NCI-H128 (cell line): ENCODE measurements at regions not wholly inside any gene's neighbourhood (a gene's known extent, or its start where the extent isn't known, plus 50 kb on each side); places are given as distances from the start of the nearest gene placed in this dataset.
"Not testable (repeated sequence)": the region's sequence is repeated elsewhere in the genome, so short reads cannot be mapped to it uniquely, and the experiment has no call there.

Experiments used
- DNase-seq: peaks from one replicate; lab custom pipeline; 2025; ENCODE audit not compliant: unreplicated experiment; lab: John Stamatoyannopoulos, UW

- no peak for DNase-seq
Measured at GRCh38 chr3:23113455-23114171, 89.5 kb upstream of the UBE2E2 start.

GRCh38 chr3:23114432-23114831, 88.7 kb upstream of the UBE2E2 start:
- DNase-seq = no peak

DNA sequence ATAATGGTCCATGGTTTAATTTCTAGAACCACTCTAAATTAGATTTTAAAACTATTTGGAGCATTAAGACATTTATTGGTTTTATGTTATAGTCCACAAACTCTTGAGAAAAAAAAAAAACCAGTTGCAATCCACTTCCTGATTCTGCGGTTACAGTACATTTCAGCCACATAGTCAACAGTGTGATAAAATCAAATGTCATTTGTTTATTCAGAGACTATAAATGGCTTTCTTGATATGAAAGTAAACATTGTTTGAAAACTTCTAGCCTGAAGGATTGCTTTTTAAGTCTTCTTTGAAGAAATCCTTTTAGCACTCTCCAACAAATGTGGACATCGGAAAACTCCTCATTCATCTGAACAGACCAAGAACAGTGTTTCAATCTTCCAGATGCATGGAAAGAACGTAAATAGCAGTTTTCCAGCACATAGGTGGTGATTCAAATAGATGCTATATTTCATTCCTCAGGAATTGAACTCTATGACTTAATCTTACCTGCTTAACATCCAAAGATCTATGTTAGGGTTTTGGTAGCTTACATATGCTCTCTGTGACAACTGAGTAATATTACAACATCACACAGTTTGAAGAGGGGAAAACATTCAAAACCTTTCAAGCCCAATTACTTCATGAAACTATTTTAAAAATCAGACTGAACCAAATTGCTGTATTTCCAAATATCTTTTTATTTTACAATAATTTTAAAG, 87.8 kb upstream of the UBE2E2 start:
- no peak for DNase-seq

DNA sequence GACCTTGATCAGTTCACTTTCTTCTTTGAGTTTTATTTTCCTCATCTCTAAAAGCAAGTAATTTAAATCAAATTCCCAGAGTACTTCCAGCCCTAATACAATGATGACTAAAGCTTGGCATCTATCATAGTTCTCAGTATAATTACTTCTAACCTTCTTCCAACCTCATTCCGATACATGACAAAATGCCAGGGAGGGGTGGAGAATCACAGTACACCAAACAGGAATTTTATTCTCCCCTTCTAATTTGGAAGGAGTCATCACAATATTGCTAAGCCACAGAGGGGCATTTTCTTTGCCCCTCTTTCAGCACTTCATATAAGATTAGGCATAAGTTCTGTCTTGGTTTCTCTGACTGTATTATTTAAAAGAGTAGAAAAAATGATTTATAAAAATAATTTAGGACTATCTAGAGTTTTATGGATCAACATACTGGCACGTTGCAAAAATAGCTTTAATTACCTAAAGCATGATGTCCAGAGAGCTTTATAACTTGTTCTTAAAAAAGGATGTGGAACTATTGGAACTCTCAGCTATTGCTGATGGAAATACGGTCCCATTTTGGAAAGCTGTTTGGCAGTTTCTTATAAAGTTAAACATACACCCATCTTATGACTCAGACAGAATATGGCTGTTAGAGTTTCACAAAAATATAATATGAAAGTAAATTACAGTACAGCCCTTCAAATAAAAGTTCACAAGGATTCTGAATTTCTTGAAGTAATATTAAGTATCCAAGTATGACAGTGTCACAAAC, 86.9 kb upstream of the UBE2E2 start:
- DNase-seq = no peak

DNA sequence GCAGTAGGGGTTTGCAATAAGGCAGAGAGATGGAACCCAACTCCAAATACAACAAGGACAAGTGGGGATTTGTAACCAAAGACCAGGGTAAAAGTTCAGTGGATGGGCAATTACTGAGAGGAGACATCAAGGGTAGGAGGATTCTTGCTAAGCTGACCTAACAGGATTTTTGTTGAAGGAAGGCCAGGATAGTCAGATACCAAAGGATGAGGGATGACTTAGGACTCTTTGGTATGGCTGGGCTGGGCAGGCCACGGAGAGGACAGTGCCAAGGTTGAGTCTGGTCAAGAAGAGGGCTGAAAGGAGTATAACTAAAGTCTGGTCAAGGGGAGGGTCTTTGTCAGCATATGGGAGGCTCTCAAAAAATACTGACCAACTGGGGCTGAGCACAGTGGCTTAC, 85.3 kb upstream of the UBE2E2 start:
- DNase-seq = no peak

DNA sequence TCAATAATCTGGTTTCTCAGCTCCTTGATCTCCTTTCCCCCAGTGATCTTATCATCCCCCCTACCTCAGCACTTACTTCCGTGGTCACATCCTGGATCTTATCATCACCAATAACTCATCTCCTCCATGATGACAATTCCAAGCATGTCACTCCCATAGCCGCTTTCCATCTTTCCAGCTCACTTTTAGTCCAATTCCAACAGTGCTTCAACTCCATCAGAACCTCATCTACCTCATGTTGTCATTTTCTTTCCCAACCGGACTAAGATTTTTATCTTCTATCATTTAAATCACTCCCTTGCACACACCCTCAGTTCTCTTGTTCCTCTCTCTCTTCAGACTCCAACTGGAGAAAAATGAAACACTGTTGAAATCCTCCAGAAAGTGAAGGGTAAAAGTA, 75.9 kb upstream of the UBE2E2 start:
- no peak for DNase-seq

GRCh38 chr3:23128655-23129054, 74.5 kb upstream of the UBE2E2 start:
- DNase-seq = no peak

- no peak for DNase-seq
Measured at GRCh38 chr3:23129117-23129516, 74.0 kb upstream of the UBE2E2 start.

- DNase-seq = no peak
Measured at GRCh38 chr3:23129817-23130216, 73.3 kb upstream of the UBE2E2 start.

DNA sequence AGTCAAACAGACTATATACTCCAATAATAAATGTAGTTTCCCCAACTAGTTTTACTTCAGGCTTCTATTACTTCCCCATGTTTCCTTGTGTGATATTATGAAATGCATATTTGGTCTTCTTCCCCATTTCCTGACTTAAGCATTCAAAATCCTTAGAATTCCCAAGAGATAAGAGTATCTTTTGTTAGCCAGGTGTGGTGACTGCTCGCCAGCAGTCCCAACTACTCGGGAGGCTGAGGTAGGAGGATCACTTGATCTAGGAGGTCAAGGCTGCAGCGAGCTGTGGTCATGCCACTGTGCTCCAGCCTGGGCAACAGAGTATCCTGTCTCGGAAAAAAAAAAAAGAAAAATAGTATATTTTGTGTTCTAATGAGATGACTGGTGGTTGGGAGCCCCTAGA, 72.7 kb upstream of the UBE2E2 start:
- no peak for DNase-seq

DNA sequence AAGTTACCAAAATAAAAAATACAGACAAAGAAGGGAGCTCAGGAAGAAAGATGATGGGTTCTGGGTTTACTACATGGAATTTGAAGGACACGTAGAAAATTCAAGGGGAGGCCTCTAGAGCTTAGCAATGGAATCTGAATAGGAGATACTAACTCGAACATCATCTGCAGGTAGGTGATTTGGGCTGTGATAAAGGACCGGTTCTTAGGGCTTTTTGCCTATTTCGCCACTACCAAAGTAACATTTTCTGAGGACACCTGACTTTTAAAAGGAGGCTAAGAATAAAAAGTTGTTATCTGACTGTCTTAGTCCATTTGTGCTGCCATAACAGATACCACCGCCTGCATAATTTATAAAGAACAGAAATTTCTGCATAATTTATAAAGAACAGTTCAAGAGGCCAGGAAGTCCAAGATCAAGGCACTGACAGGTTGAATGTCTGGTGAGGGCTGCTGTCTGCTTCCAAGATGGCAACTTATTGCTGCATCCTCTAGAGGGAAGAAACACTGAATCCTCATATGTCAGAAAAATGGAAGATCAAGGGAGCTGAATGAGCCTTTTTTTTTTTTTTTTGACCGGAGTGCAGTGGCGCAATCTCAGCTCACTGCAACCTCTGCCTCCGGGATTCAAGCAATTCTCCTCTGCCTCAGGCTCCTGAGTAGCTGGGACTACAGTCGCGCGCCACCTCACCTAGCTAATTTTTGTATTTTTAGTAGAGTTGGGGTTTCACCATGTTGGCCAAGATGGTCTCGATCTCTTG, 67.9 kb upstream of the UBE2E2 start:
- DNase-seq = no peak

- no peak for DNase-seq
Measured at GRCh38 chr3:23136054-23136453, 67.1 kb upstream of the UBE2E2 start.

DNA sequence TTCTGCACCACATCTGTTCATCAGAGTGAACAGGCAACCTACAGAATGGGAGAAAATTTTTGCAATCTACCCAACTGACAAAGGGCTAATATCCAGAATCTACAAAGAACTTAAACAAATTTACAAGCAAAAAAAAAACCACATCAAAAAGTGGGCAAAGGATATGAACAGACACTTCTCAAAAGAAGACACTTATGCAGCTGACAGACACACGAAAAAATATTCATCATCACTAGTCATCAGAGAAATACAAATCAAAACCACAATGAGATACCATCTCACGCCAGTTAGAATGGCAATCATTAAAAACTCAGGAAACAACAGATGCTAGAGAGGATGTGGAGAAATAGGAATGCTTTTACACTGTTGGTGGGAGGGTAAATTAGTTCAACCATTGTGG, 59.1 kb upstream of the UBE2E2 start:
- not testable (repeated sequence) for DNase-seq

DNA sequence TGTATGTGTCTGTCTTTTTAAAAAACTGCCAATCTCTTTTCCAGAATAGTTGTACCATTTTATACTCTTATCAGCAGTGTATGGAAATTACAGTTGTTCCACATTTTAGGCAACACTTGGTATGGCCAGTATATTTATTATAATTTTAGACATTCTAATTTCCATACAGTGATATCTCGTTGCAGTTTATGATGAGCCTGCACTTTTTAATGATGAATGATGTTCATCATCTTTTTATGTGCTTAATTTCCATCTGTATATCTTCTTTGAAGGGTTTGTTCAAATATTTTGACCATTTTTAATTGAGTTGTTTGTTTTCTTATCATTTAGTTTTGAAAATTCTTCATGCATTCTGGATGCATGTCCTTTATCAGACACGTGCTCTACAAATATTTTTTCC, 57.0 kb upstream of the UBE2E2 start:
- no peak for DNase-seq

- DNase-seq = no peak
Measured at GRCh38 chr3:23152989-23153388, 50.1 kb upstream of the UBE2E2 start.
